Retina (tissue), 1 donor: ENCODE measurements at regions not wholly inside any gene's neighbourhood (a gene's known extent, or its start where the extent isn't known, plus 50 kb on each side); places are given as distances from the start of the nearest gene placed in this dataset.
"Not testable (repeated sequence)": the region's sequence is repeated elsewhere in the genome, so short reads cannot be mapped to it uniquely, and the experiment has no call there.

Experiments
- DNase-seq: peaks from one replicate; pipeline ENCODE4 v3.0.0-alpha.2; 2016

- DNase-seq: no peak
Observed at GRCh38 chr3:70620956-70621355, 308.5 kb upstream of the MDFIC2 start.

DNA sequence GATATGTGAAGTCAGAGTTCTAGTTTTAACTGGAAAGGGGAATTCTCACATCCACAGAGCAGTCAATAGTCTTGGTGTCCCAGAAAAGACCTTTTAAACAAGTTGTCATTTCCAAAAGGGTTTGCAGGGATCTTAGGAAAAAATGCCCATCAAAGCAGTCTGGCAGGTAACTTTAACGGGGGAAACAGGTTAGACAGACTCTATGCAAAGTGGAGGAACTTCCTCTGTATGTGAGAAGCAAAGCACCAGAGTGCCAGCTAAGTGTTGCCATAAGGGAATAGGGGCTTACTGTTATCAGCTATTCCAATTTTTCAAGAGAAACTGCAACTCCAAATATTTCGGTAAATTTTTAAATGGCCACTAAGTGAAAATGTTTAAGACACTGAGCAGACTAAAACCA is 307.9 kb upstream of the MDFIC2 start:
- no peak for DNase-seq

GRCh38 chr3:70618151-70618550 is 305.7 kb upstream of the MDFIC2 start:
- DNase-seq: no peak

- DNase-seq: not testable (repeated sequence)
Observed at GRCh38 chr3:70617349-70617748, 304.9 kb upstream of the MDFIC2 start.

DNA sequence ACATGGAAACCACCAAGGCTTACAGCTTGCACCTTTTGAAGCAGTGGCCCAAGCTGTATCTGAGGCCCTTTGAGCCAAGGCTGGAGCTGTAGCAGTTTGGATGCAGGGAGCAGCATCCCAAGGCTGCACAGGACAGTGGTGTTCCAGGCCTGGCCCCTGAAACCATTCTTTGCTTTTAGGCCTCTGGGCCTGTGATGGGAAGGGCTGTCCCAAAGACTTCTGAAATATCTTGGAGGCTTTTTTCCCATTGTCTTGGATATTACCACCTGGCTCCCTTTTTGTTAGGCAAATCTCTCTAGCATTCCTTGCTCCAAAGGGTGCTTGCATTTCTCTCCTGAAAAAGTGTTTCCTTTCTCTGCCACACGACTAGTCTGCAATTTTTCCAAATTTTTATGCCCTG is 302.8 kb upstream of the MDFIC2 start:
- no peak for DNase-seq

GRCh38 chr3:70614111-70614510 is 301.7 kb upstream of the MDFIC2 start:
- DNase-seq: no peak

DNA sequence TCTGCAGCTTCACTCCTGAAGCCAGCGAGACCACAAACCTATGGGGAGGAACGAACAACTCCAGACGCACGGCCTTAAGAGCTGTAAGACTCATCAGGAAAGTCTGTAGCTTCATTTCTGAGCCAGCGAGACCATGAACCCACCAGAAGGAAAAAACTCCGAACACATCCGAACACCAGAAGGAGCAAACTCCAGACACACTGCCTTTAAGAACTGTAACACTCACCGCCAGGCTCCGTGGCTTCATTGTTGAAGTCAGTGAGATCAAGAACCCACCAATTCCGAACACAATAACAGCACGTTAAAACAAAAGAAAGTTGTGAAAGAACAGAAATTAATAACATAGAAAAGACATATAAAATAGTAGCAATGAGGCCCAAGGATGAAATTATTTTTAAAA is 300.5 kb upstream of the MDFIC2 start:
- DNase-seq: no peak

DNA sequence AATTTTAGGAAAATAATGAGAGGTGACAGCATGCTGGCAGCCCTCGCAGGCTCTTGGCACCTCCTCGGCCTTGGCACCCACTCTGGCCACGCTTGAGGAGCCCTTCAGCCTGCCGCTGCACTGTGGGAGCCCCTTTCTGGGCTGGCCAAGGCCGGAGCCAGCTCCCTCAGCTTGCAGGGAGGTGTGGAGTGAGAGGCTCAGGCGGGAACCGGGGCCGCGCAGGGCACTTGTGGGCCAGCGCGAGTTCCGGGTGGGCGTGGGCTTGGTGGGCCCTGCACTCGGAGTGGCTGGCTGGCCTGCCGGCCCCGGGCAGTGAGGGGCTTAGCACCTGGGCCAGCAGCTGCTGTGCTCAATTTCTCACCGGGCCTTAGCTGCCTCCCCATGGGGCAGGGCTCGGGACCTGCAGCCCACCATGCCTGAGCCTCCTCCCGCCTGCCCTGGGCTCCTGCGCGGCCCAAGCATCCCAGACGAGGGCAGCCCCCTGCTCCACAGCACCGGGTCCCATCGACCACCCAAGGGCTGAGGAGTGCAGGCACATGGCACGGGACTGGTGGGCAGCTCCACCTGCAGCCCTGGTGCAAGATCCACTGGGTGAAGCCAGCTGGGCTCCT is 299.3 kb upstream of the MDFIC2 start:
- not testable (repeated sequence) for DNase-seq

- DNase-seq: no peak
Observed at GRCh38 chr3:70608434-70608833, 296.0 kb upstream of the MDFIC2 start.

GRCh38 chr3:70607469-70607868 is 295.0 kb upstream of the MDFIC2 start:
- no peak for DNase-seq

DNA sequence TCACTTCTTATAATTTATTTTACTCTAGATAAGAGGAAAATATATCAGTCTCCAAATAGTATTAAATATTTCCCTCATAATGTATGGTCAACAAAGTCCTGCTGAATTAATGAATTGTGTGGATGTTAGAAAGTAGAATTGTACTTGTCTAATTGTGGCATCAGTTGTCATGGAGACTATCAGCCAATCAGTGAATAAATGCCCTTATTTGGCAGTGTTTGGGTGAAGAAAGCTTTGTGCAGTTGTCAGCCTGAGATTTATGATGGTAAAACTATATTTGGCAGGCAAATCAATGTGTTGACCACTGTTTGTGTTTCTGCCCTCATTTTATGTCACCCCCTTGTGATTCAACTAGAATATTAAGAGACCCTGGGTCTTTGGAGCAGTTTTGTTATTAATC is 293.6 kb upstream of the MDFIC2 start:
- DNase-seq: no peak

DNA sequence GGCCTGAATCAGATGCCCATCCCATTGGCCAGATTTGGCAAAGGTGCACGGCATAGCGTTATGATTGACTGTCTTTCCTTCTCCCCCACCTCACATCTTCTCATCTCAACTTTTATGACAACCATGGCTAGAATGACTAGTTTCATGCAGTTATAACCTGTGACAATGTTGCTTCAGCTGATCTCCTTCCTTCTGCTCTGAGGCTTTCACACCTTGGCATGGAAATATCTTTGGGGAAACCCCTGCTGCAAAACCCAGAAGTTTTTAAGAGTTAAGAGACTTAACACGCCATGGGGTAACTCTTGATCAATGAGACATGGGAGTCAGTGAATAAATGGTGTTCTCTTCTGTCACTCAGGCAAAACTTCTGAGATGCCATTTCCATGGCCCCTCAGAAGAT is 290.7 kb upstream of the MDFIC2 start:
- DNase-seq: no peak

GRCh38 chr3:70597312-70597711 is 284.9 kb upstream of the MDFIC2 start:
- no peak for DNase-seq

DNA sequence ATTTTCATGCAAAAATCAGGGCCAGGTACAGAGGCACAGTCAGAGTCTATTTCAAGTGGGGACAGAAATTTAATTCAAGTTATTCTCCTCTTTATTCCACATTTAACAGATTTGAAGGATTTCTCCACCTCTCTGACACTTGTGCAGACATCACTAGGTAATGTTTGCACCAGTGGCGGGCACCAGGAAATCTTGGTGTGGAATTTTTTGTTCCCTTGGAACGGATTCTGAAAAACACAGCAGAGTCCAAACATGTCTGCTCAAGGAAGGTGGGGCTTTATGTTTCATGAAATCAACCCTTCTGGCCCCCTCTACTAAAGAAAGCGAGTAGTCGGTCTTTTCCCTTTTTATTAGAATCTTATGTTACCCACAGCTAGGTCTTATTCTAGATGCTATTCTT is 271.2 kb upstream of the MDFIC2 start:
- DNase-seq: no peak

DNA sequence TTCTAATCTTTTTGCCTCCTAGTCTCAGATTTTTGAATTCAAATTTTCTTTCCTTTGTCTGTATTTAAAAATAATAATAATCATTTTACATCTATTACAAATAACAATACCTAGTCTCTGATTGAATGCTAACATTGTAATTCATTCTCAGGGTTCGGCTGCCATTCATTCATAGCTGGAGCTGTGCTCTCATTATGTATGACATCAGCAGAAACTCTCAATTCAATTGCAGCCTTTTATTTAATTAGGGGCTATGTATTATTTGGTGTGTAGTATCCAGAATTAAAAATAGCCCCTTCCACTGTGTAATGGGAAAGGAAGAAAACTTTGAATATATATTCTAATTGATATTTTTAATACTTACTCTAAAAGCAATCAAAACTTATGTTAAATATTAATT is 270.4 kb upstream of the MDFIC2 start:
- DNase-seq: no peak

DNA sequence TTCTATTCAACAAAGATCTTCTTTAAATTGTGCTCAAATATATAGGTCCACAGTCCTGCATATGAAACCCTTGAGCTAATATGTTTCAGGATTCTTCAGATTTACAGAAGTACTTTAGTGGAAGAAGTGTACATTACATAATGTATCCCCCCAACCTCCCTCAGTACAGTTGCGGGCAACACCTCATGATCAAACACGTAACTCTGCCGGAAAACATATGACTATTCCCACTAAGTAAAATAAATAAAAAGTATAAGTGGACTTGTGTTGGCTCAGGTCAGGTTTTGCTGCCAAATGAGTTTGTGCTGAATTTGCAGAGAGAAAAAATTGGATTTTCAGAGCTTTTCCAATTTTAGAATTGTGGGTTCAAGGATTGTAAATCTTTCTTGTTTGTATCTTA is 267.6 kb upstream of the MDFIC2 start:
- DNase-seq: no peak

DNA sequence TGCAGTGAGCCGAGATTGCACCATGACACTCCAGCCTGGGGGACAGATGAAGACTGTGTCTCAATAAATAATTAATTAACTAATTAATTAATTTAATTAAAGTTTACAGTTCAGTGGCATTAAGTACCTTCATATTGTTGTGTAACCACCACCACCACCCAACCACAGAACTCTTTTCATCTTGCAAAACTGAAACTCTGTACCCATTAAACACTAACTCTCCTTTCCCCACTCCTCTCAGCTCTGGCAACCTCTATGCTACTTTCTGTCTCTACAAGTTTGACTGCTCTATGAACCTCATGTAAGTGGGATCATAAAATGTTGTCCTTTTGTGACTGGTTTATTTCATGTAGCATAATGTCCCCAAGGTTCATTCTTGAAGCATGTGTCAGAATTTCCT is 259.3 kb upstream of the MDFIC2 start:
- no peak for DNase-seq

DNA sequence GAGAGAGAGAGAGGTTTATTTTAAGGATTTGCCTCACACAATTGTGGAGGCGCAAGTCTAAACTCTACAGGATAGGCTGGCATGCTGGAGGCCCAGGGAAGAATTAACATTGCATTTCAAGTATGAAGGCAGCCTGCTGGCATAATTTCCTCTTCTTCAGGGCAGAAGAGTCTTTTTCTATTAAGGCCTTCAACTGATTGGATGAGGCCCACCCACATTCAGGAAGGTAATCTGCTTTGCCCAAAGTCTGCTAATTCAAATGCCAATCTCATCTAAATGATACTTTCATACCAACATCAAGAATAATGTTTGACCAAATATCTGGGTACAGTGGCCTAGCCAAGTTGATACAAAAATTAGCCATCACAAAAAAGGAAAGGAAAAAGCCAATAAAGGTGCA is 258.1 kb upstream of the MDFIC2 start:
- no peak for DNase-seq

GRCh38 chr3:70568626-70569025 is 256.2 kb upstream of the MDFIC2 start:
- no peak for DNase-seq

GRCh38 chr3:70565861-70566260 is 253.4 kb upstream of the MDFIC2 start:
- DNase-seq: no peak

DNA sequence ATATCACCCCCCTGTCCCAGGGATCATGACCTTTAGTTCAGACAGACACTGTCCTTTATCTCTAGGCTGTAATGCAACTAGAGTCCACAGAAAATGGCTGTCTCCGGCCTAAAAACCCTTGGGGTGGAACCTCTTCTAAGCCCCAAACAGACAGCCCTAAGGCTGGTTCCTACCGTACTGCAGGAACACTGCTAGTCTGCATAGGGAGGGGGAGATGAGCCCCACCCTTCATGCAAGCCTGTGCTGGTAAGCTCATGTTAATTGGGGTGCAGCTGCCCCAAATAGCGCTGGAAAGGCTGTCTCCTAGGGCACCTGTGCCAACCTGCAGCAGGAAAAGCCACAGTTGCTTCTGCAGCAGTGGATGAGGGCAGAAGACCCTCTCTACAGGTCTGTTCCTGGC is 252.1 kb upstream of the MDFIC2 start:
- no peak for DNase-seq

DNA sequence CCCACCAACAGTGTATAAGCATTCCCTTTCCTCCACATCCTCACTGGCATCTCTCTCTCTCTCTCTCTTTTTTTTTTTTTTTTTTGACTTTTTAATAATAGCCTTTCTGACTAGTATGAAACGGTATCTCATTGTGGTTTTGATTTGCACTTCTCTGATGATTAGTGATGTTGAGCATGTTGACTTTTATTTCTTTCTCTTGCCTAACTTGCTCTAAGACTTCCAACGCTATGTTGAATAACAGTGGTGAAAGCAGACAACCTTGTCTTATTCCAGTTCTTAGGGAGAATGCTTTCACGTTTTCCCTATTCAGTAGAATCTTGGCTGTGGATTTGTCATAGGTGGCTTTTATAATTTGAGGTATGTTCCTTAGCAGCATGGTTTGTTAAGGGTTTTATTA is 249.4 kb upstream of the MDFIC2 start:
- DNase-seq: no peak

DNA sequence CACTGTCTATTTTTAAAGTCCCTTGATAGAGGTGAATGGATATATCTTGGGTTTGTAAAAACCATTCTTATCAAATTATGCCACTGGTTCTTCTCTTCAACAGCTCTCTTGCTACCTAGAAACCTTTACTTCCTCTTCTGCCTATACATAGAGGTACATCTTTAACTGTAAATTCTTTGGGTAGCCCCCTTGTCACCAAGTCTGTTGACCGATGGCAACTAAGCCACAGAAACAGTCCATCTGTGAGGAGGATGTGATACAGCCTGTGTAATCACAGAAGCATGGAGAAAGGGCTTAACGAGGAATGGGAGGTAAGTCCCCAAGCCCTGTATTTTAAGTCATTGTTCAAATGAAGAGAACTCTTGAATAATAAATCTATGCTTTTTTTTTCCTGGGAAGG is 246.5 kb upstream of the MDFIC2 start:
- no peak for DNase-seq

GRCh38 chr3:70557976-70558375 is 245.5 kb upstream of the MDFIC2 start:
- DNase-seq: no peak

DNA sequence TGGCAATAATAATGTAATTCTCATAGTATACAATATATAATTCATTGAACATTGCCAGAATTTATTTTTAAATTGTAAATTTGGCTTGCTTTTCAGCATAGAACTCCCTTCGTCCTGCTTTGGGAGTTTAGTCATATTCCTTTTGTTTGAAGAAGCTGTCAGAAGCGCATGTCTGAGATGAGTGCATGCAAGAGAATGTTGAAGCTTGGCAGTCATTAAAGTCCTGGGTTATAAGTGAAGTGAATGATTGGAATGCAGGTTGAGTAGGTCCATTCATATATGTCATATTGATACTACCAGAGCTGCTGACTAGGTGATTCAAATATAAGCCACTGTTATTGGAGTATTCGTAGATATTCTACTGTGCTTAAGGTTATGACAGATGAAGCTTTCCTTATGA is 243.6 kb upstream of the MDFIC2 start:
- no peak for DNase-seq

DNA sequence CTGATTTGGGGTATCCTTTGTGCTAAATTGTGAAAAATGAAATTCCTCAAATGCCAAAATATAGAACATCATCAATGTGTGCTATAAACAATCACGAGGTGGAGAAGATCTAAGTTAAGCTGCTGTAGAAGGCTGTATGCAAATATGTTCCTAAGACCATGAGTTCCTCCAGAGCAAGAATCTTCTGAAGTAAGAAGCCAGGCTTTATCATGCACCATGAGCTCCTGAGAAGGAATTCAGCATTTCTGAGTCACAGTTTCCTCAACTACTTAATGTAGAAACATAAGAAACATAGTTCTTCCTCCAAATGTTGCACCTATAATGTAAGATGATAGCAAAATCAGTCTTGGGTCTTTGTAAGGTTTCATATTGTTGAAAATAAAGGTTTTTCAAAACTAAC is 241.7 kb upstream of the MDFIC2 start:
- DNase-seq: no peak
